ENCODE measurements at regions not wholly inside any gene's neighbourhood (a gene's known extent, or its start where the extent isn't known, plus 50 kb on each side); places are given as distances from the start of the nearest gene placed in this dataset.

DNA sequence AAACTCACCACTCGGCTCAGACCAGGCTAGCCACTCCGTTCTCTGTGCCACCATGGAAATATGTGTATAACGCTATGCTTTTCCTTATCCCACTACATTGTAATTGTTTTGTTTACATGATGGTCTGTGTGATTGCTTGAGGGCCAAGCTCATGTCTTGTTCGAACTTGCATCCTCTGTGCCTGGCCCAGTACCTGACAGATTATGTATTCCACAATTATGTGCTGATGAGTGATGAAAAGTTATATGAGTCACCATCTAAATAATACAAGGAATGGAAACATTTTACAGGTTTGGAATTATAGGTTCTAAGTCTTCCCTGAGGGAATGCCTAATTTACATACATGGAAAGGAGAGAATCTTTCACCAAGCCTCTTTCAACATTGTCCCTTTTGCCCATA lies 137.4 kb downstream of the C7orf25 start:
- intact Hi-C loops (cut with DNase I; ENCODE audit: low total_unique reads), result no loop called here
- Histone ChIP-seq H3K36me3 (ENCODE audit: low read depth, missing control alignments) (no peaks in the 10 kb centered on the region), H3K4me1 (no peaks in the 10 kb centered on the region), H3K4me3 (no peak overlapping the region), H3K27ac (no peak overlapping the region), H3K27me3 (no peaks in the 10 kb centered on the region), H3K9me3 (no peaks in the 10 kb centered on the region)
- 92 to 94% methylated on average over 4 of the region's 4 CpGs for WGBS, 2 donors
- DNase-seq, result no peak
- TF ChIP-seq POLR2A (IDR thresholded peaks at IDR 0.05), result no peak
- TF ChIP-seq, protein P1, sequence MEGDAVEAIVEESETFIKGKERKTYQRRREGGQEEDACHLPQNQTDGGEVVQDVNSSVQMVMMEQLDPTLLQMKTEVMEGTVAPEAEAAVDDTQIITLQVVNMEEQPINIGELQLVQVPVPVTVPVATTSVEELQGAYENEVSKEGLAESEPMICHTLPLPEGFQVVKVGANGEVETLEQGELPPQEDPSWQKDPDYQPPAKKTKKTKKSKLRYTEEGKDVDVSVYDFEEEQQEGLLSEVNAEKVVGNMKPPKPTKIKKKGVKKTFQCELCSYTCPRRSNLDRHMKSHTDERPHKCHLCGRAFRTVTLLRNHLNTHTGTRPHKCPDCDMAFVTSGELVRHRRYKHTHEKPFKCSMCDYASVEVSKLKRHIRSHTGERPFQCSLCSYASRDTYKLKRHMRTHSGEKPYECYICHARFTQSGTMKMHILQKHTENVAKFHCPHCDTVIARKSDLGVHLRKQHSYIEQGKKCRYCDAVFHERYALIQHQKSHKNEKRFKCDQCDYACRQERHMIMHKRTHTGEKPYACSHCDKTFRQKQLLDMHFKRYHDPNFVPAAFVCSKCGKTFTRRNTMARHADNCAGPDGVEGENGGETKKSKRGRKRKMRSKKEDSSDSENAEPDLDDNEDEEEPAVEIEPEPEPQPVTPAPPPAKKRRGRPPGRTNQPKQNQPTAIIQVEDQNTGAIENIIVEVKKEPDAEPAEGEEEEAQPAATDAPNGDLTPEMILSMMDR (IDR thresholded peaks at IDR 0.05), result no peak

DNA sequence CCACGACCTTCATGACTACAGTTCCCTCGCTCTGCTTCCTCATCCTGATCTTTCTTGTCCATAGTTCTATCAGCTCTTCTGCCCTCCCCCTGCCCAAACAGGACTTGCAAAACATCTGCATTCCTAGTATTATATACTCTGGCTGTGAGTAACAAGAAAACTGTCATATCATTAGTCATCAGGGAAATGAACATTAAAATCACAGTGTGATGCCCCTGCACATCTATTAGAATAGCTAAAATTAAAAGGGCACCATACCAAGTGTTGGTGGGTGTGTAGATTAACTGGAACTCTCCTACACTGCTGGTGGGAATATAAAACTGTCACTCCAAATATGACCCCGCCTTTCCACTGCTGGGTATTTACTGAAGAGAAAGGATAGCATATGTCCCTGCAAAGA lies 141.8 kb downstream of the C7orf25 start:
- TF ChIP-seq, protein P1 (IDR thresholded peaks at IDR 0.05), result no peak
- TF ChIP-seq POLR2A (IDR thresholded peaks at IDR 0.05), result no peak
- DNase-seq, result no peak
- H3K27me3 ChIP-seq, result no peaks in the 10 kb centered on the region
- no peak overlapping the region for H3K4me3 ChIP-seq
- no peaks in the 10 kb centered on the region for H3K36me3 ChIP-seq (ENCODE audit: low read depth, missing control alignments)
- no peak overlapping the region for H3K27ac ChIP-seq
- H3K9me3 ChIP-seq, result no peaks in the 10 kb centered on the region
- no peaks in the 10 kb centered on the region for H3K4me1 ChIP-seq
- intact Hi-C loops (cut with DNase I; ENCODE audit: low total_unique reads), result no loop called here
- WGBS, 2 donors, result 96 to 98% methylated on average over 3 of the region's 3 CpGs

DNA sequence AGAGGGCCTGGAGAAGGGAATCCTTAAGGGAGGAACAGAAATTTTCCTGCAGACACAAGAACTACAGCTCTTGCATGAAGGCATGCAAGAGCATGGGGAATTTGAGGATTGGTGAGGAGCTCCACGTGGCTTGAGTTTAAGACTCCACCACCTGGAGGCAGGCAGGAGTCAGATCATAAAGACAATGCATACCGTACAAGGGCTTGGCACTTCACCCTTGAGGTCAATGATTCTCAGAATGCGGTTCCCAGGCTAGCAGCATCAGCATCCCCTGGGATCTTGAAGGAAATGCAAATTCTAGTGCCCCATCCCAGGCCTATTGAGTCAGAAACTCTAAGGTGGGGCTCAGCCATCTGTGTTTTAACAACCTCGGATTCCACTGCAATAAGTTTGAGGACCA lies 143.8 kb downstream of the C7orf25 start:
- intact Hi-C loops (cut with DNase I; ENCODE audit: low total_unique reads), result no loop called here
- Histone ChIP-seq H3K4me1 (no peaks in the 10 kb centered on the region), H3K27ac (no peak overlapping the region), H3K36me3 (ENCODE audit: low read depth, missing control alignments) (no peaks in the 10 kb centered on the region), H3K4me3 (no peak overlapping the region), H3K9me3 (no peaks in the 10 kb centered on the region), H3K27me3 (no peaks in the 10 kb centered on the region)
- TF ChIP-seq POLR2A (IDR thresholded peaks at IDR 0.05), result no peak
- TF ChIP-seq, protein P1 (IDR thresholded peaks at IDR 0.05), result no peak
- 85 to 88% methylated on average over 4 of the region's 4 CpGs for WGBS, 2 donors
- no peak for DNase-seq

DNA sequence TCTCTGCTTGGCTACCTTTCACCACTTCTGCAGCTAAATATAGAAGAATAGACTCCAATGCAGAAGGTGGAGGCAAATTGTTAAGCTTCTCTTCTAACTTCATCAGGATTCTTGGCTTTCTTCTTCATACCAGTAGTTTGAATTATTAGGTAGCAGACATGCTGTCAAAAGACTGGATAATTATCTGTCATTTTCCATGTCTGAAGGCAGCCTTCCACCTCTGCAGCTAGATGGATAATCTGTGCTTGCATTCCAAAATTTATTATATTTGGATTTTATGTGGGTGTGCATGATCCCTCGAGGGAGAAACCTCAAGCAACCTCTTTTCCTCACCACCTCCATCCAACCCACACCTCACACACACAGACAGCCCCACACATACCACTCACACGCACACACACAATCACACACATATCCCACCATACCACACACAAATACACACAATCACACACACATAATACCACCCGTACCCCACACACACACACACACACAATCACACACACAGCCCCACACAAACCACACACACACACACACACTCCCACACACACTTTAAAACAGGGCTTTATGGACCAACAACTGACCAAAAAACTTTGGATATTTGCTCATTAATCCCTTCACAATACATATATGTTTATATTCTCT lies 145.0 kb downstream of the C7orf25 start:
- no peak for DNase-seq
- Histone ChIP-seq H3K4me1 (no peaks in the 10 kb centered on the region), H3K36me3 (ENCODE audit: low read depth, missing control alignments) (no peaks in the 10 kb centered on the region), H3K27ac (no peak overlapping the region), H3K9me3 (no peaks in the 10 kb centered on the region), H3K27me3 (no peaks in the 10 kb centered on the region), H3K4me3 (no peak overlapping the region)
- 81 to 84% methylated on average over 3 of the region's 3 CpGs for WGBS, 2 donors
- TF ChIP-seq, protein P1 (IDR thresholded peaks at IDR 0.05), result no peak
- TF ChIP-seq POLR2A (IDR thresholded peaks at IDR 0.05), result no peak
- intact Hi-C loops (cut with DNase I; ENCODE audit: low total_unique reads), result no loop called here

DNA sequence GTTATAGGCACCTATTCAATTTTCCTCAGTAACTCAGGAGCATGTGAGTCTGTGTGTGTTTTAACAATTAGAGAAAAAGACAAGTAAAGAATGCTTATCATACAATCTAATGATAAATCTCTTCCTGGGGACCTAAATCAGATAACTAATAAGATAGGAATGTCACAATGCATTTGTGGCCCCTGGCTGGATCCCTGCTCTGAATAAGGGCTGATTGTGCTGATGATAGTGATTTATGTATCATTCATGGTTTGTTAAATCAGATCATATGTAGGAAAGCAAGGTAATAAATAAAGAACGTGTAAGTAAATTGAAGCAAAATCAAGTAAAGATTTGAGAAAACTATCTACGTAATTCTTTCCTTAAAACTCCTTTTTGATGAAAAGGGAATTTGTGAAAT lies 145.9 kb downstream of the C7orf25 start:
- no peak overlapping the region for H3K27ac ChIP-seq
- no peak for DNase-seq
- no peaks in the 10 kb centered on the region for H3K27me3 ChIP-seq
- H3K9me3 ChIP-seq, result no peaks in the 10 kb centered on the region
- 85 to 94% methylated on average over 2 of the region's 2 CpGs for WGBS, 2 donors
- no peaks in the 10 kb centered on the region for H3K36me3 ChIP-seq (ENCODE audit: low read depth, missing control alignments)
- H3K4me1 ChIP-seq, result no peaks in the 10 kb centered on the region
- intact Hi-C loops (cut with DNase I; ENCODE audit: low total_unique reads), result no loop called here
- TF ChIP-seq, protein P1 (IDR thresholded peaks at IDR 0.05), result no peak
- TF ChIP-seq POLR2A (IDR thresholded peaks at IDR 0.05), result no peak
- H3K4me3 ChIP-seq, result no peak overlapping the region
